ENCODE measurements at regions not wholly inside any gene's neighbourhood (a gene's known extent, or its start where the extent isn't known, plus 50 kb on each side); places are given as distances from the start of the nearest gene placed in this dataset.

GRCh38 chr6:45738057-45738455, 277.6 kb downstream of the CLIC5 start:
- CTCF ChIA-PET: interaction anchor here (0.9 to 1.4 kb wide), 2 partner anchors 192 to 1082 kb away, joined by 3 to 4 read pairs; no protein-coding TSS in a partner anchor

GRCh38 chr6:45737331-45738056, 278.2 kb downstream of the CLIC5 start:
- dilution Hi-C loops (cut with MboI; ENCODE audit: extremely low pct_ligation_motif_present, low sequenced_read_pairs): no loop called here
- Histone ChIP-seq H3K27ac (ENCODE audit: insufficient read depth, low read depth, low read length) (no peak overlapping the region), H3K9me3 (replicated peaks; ENCODE audit: control insufficient read depth, insufficient read depth, low read length) (no peaks in the 10 kb centered on the region), H3K9ac (replicated peaks; ENCODE audit: extremely low read depth, insufficient read depth, low read length) (no peak overlapping the region), H3K27me3 (ENCODE audit: control insufficient read depth in 2 of 2, insufficient read depth in 2 of 2, low read length in 2 of 2) (peaks cover 0 to 3% of the 10 kb centered on the region in 2 experiments), H4K20me1 (replicated peaks; ENCODE audit: control insufficient read depth, extremely low read depth, insufficient read depth, low read length) (no peaks in the 10 kb centered on the region), H3K4me2 (ENCODE audit: insufficient read depth, low read length) (no peak overlapping the region), H3K4me3 (replicated peaks in 1 of 3; ENCODE audit: insufficient read depth in 1 of 3, low read depth in 1 of 3, low read length in 3 of 3) (no peak overlapping the region), H3K36me3 (ENCODE audit: control insufficient read depth in 2 of 2, extremely low read depth in 1 of 2, insufficient read depth in 2 of 2, low read length in 2 of 2) (no peaks in the 10 kb centered on the region), H3K79me2 (ENCODE audit: control insufficient read depth, insufficient read depth, low read length) (no peaks in the 10 kb centered on the region), H2AFZ (ENCODE audit: low read depth, low read length) (no peak overlapping the region), H3K9me1 (replicated peaks; ENCODE audit: control insufficient read depth, extremely low read depth, insufficient read depth, low read length) (no peaks in the 10 kb centered on the region), H3K4me1 (ENCODE audit: control insufficient read depth, extremely low read depth, insufficient read depth, low read length) (no peaks in the 10 kb centered on the region)
- no peak for TF ChIP-seq MAX (IDR thresholded peaks at IDR 0.05; ENCODE audit: insufficient read depth, insufficient read length)
- no peak for TF ChIP-seq JUN (IDR thresholded peaks at IDR 0.05; ENCODE audit: borderline replicate concordance, insufficient read depth, insufficient read length, low read depth)
- no peak for TF ChIP-seq POLR2A (IDR thresholded peaks at IDR 0.05; ENCODE audit: low read depth, low read length)
- TF ChIP-seq GATA2 (IDR thresholded peaks at IDR 0.05; ENCODE audit: insufficient read depth, insufficient read length, low read depth, low read length): no peak
- no peak for TF ChIP-seq POLR2AphosphoS5 (IDR thresholded peaks at IDR 0.05; ENCODE audit: insufficient read depth, low read depth, low read length)
- no peak for TF ChIP-seq CTCF (IDR thresholded peaks at IDR 0.05; ENCODE audit: extremely low read depth in 1 of 2, insufficient read depth in 1 of 2, low read depth in 1 of 2, low read length in 2 of 2)
- TF ChIP-seq FOS (IDR thresholded peaks at IDR 0.05; ENCODE audit: borderline replicate concordance, insufficient read depth, low read length): no peak
- TF ChIP-seq MYC (IDR thresholded peaks at IDR 0.05; ENCODE audit: low read depth, low read length): no peak
- TF ChIP-seq EZH2 (IDR thresholded peaks at IDR 0.05; ENCODE audit: borderline replicate concordance, low read depth, low read length, severe bottlenecking): no peak
- POLR2A ChIA-PET: no interaction called here
- intact Hi-C loops (cut with micrococcal nuclease): no loop called here
- BruUV-seq (replicated peaks): no TSS peak
- no peak for DNase-seq (ENCODE audit: low read depth, low spot score)
- FAIRE-seq: no peak
- CTCF ChIA-PET: interaction anchor here (0.9 to 1.4 kb wide), 2 partner anchors 193 to 1082 kb away, joined by 3 to 4 read pairs; no protein-coding TSS in a partner anchor

More at GRCh38 chr6:45738057-45738455, 277.6 kb downstream of the CLIC5 start:
- Histone ChIP-seq H3K9ac (replicated peaks; ENCODE audit: extremely low read depth, insufficient read depth, low read length) (no peak overlapping the region), H3K4me1 (ENCODE audit: control insufficient read depth, extremely low read depth, insufficient read depth, low read length) (no peaks in the 10 kb centered on the region), H3K9me1 (replicated peaks; ENCODE audit: control insufficient read depth, extremely low read depth, insufficient read depth, low read length) (no peaks in the 10 kb centered on the region), H3K79me2 (ENCODE audit: control insufficient read depth, insufficient read depth, low read length) (no peaks in the 10 kb centered on the region), H3K27ac (ENCODE audit: insufficient read depth, low read depth, low read length) (no peak overlapping the region), H2AFZ (ENCODE audit: low read depth, low read length) (no peak overlapping the region), H3K27me3 (ENCODE audit: control insufficient read depth in 2 of 2, insufficient read depth in 2 of 2, low read length in 2 of 2) (peaks cover 0 to 3% of the 10 kb centered on the region in 2 experiments), H4K20me1 (replicated peaks; ENCODE audit: control insufficient read depth, extremely low read depth, insufficient read depth, low read length) (no peaks in the 10 kb centered on the region), H3K4me2 (ENCODE audit: insufficient read depth, low read length) (no peak overlapping the region), H3K9me3 (replicated peaks; ENCODE audit: control insufficient read depth, insufficient read depth, low read length) (no peaks in the 10 kb centered on the region), H3K36me3 (ENCODE audit: control insufficient read depth in 2 of 2, extremely low read depth in 1 of 2, insufficient read depth in 2 of 2, low read length in 2 of 2) (no peaks in the 10 kb centered on the region), H3K4me3 (replicated peaks in 1 of 3; ENCODE audit: insufficient read depth in 1 of 3, low read depth in 1 of 3, low read length in 3 of 3) (no peak overlapping the region)
- BruUV-seq (replicated peaks): no TSS peak
- intact Hi-C loops (cut with micrococcal nuclease) (no loop called here), dilution Hi-C loops (cut with MboI; ENCODE audit: extremely low pct_ligation_motif_present, low sequenced_read_pairs) (no loop called here)
- no peak for TF ChIP-seq EZH2 (IDR thresholded peaks at IDR 0.05; ENCODE audit: borderline replicate concordance, low read depth, low read length, severe bottlenecking)
- FAIRE-seq: no peak
- POLR2A ChIA-PET: no interaction called here
- DNase-seq (ENCODE audit: low read depth, low spot score): no peak

All from endothelial cell of umbilical vein (primary cell).